ENCODE measurements at regions not wholly inside any gene's neighbourhood (a gene's known extent, or its start where the extent isn't known, plus 50 kb on each side); places are given as distances from the start of the nearest gene placed in this dataset.

DNA sequence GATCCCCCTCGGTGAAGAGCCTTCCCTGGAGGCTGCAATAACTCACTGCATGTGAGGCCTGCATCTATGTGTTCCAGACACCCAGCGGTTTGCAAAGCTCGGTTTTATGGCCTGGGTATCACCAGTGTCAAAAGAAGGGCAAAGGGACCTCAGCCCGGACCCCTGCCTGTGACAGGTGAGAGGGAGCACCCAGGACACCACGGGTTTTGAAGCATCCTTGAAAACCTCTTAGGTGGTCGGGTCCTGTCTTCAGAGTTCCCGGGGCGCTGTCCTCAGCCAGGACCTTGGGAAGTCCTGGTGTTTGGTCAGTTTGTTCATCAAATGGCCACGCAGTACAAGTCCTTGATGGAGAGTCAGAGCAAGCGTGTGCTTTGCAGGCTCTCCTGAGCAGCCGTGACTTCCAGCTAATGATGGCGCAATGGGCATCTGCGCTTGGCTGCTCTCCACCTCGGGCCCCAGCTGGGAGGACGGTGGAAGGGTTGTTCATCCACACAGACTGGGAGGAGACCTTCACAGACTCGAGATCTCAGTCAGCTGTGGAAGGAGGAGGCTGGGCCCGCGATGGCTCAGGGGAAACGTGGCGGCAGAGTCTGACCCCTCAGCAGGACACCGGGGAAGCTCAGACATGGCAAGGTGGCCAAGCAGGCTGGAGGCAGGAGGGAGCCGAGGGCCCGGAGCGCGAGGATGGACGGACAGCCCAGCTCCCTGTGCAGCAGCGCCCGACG is 113.1 kb upstream of the GPC1 start:
- H3K36me3 Mint-ChIP-seq (ENCODE audit: low read depth) = no peaks in the 10 kb centered on the region
- H3K4me3 Mint-ChIP-seq = no peak overlapping the region
- H3K9me3 Mint-ChIP-seq = no peaks in the 10 kb centered on the region
- peaks cover 7% of the 10 kb centered on the region for H3K27me3 Mint-ChIP-seq
- H3K27ac Mint-ChIP-seq = no peak overlapping the region
- no peak for ATAC-seq (replicated peaks)
- no peaks in the 10 kb centered on the region for H3K4me1 Mint-ChIP-seq

GRCh38 chr2:240322991-240323390 is 112.5 kb upstream of the GPC1 start:
- Mint-ChIP-seq H3K36me3 (ENCODE audit: low read depth) (no peaks in the 10 kb centered on the region), H3K27me3 (peaks cover 5% of the 10 kb centered on the region), H3K4me3 (no peak overlapping the region), H3K27ac (no peak overlapping the region), H3K9me3 (no peaks in the 10 kb centered on the region), H3K4me1 (no peaks in the 10 kb centered on the region)
- ATAC-seq (replicated peaks) = no peak

DNA sequence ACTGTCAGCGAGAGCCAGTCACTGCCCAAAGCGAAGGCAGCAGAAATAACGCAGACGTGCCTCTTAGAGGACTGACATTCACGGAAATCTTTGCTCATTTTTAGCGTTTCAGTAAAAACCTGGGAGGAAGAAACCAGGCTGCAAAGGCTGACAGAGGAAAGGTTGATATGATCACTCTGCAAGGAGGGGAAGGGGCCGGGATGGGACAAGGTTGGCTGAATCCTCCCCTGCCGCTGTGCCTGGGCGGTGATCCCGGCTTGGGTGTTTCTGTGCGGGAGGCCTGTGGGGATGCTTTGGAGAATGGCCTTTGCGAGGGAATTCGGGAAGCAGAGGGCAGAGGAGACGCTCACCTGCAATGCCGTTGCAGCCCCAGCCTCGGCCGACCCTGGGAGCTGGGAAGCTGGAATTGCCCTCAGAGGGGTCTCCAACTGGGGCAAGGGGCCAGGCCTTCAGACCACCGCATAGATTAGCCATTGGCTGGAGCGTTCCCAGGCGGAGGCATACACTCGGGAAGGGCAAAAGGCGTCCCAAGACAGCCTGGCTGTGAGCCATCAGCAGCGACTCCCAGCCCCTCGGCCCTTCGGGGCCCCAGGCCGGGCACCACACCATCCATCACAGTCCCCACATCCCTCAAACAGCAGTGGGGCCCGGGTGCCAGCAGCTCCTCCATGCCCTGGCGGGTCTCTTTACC is 111.7 kb upstream of the GPC1 start:
- no peak for ATAC-seq (replicated peaks)

DNA sequence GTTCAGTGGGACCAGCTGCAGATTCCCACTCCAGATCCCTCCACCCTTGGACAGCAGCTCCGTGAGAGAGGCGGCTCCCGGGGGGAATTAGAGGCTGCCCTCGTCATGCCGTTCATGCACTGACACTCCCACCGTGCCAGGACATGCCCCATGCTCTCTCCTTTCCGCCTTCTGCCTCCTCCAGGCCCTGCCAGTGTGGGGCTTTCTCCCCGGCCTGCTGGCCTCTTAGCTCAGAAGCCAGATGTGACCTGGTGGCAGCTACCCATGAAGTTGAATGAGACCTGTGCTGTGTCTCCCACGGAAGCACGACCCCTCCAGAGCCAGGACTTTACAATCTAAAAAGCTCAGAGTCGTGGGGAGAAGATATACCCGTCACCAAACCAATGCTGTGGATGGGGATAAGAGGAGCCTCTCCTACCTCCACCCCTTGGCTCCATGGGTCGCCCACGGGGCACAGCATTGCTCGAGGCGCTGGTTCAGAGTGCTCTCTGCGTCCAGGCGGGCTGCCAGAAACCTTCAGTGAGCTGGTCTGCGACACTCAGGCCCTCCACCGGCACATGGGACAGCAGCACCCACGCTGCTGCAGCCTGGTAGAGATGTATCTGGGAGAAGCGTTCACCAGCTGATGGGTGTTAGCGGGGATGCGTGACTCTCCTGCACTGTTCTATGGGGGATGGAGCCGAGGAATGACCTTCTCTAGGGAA is 111.0 kb upstream of the GPC1 start:
- Mint-ChIP-seq H3K27ac (no peak overlapping the region), H3K36me3 (ENCODE audit: low read depth) (no peaks in the 10 kb centered on the region), H3K4me1 (no peaks in the 10 kb centered on the region), H3K27me3 (peaks cover 7% of the 10 kb centered on the region), H3K9me3 (no peaks in the 10 kb centered on the region), H3K4me3 (no peak overlapping the region)
- ATAC-seq (replicated peaks) = no peak

More for the DNA sequence above, 111.7 kb upstream of the GPC1 start:
- no peak overlapping the region for H3K27ac Mint-ChIP-seq
- peaks cover 3% of the 10 kb centered on the region for H3K27me3 Mint-ChIP-seq
- H3K36me3 Mint-ChIP-seq (ENCODE audit: low read depth) = no peaks in the 10 kb centered on the region
- no peaks in the 10 kb centered on the region for H3K4me1 Mint-ChIP-seq
- H3K9me3 Mint-ChIP-seq = no peaks in the 10 kb centered on the region
- H3K4me3 Mint-ChIP-seq = no peak overlapping the region

DNA sequence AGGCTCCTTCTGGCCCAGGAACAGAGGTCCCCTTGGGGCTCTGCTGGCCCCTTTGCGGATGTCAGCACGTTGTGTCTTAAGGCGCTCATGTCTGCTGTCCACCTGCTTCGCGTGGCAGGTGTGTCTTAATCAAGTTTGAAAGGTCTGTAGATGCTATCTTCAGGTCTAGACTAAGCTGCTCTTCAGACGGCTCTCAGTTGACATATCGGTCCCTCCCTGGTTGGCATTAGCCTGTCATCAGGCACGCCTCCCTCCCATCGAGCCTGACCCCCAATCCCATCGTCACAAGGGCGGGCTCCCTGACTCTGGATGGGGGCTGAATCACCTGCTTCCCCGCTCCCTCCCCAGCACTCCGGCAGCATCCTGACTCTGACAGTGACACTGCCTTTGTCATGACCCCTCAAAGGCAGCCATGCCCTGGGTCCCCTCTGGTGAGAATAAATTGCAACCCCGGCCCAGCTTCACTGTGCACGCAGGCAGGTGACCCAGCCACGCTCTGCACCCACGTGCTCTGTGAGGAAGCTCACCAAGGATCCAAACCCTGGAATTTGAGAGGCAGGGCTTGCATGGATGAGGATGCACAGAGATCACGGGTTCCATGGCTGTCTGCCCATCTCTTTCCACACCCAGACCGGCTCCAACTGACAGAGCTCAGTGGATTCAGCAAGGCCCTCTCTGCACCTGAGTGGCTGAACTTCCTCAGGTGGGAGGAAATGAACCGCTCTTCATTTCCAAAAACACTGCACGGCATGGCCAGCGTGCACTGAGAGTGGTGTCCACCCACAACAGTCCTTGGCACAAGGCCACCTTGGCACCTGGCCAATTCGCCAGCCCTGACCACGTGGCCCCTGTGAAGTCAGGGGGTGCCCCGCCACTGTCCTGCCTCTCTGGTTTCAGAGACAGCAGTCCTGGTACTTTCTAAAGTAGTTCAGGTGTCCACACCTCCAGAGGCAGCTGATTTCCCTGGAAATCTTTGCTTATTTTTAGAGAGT is 110.2 kb upstream of the GPC1 start:
- Mint-ChIP-seq H3K36me3 (ENCODE audit: low read depth) (no peaks in the 10 kb centered on the region), H3K4me3 (no peak overlapping the region), H3K27me3 (peaks cover 7% of the 10 kb centered on the region), H3K9me3 (no peaks in the 10 kb centered on the region), H3K27ac (no peak overlapping the region), H3K4me1 (no peaks in the 10 kb centered on the region)
- no peak for ATAC-seq (replicated peaks)

- Mint-ChIP-seq H3K36me3 (ENCODE audit: low read depth) (no peaks in the 10 kb centered on the region), H3K4me1 (no peaks in the 10 kb centered on the region), H3K27ac (no peak overlapping the region), H3K9me3 (peaks cover 2% of the 10 kb centered on the region), H3K4me3 (no peak overlapping the region), H3K27me3 (peaks cover 7% of the 10 kb centered on the region)
- no peak for ATAC-seq (replicated peaks)
Measured at GRCh38 chr2:240326246-240326645, 109.2 kb upstream of the GPC1 start.

DNA sequence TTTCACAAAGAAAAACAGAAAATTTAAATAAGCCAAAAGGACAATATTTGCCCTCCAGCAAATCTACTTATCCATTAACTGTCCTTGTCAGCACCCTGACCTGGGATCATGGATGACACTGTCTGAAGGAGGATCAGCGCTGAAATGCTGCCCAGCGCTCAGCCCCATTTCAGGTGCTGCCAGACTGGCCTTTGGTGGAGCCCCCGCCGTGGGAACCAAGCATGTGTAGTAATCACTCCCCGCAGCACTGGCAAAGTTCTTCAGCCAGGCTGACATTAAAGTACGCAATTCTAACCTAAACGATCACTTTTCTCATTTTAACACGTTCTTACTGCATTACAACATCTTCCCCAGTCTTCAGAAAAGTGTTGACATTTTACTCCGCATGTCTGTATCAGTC is 108.6 kb upstream of the GPC1 start:
- Mint-ChIP-seq H3K36me3 (ENCODE audit: low read depth) (no peaks in the 10 kb centered on the region), H3K27ac (no peak overlapping the region), H3K9me3 (peaks cover 4% of the 10 kb centered on the region), H3K4me1 (no peaks in the 10 kb centered on the region), H3K4me3 (no peak overlapping the region), H3K27me3 (peaks cover 7% of the 10 kb centered on the region)
- ATAC-seq (replicated peaks) = no peak

- Mint-ChIP-seq H3K36me3 (ENCODE audit: low read depth) (no peaks in the 10 kb centered on the region), H3K27ac (no peak overlapping the region)
- ATAC-seq (replicated peaks) = no peak
Measured at GRCh38 chr2:240327566-240327965, 107.9 kb upstream of the GPC1 start.

DNA sequence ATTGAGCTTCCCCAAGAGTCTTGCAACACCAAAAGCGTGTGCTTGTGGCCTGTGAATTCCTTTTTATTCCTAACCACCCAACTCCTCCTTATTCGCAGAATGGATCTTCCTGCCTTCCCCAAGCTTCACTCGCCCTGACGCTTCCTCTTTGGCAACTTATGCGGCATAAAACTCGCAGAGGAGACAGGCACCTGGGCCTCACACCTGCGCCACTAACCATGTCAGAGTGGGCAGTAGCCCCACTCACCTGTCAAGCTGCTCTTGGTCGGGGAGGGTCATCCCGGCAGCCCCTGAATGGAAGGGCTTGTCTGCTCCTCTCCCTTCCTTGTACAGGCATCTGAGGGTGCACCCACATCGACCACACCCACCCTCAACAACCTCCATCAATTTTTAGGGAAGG is 106.9 kb upstream of the GPC1 start:
- no peak for ATAC-seq (replicated peaks)
- H3K27me3 Mint-ChIP-seq = peaks cover 10% of the 10 kb centered on the region
- H3K36me3 Mint-ChIP-seq (ENCODE audit: low read depth) = no peaks in the 10 kb centered on the region
- no peaks in the 10 kb centered on the region for H3K4me1 Mint-ChIP-seq
- no peak overlapping the region for H3K4me3 Mint-ChIP-seq
- peaks cover 11% of the 10 kb centered on the region for H3K9me3 Mint-ChIP-seq
- no peak overlapping the region for H3K27ac Mint-ChIP-seq

More at GRCh38 chr2:240327566-240327965, 107.9 kb upstream of the GPC1 start:
- no peaks in the 10 kb centered on the region for H3K4me1 Mint-ChIP-seq
- H3K4me3 Mint-ChIP-seq = no peak overlapping the region
- peaks cover 11% of the 10 kb centered on the region for H3K9me3 Mint-ChIP-seq
- peaks cover 10% of the 10 kb centered on the region for H3K27me3 Mint-ChIP-seq

GRCh38 chr2:240329116-240329665 is 106.3 kb upstream of the GPC1 start:
- Mint-ChIP-seq H3K4me1 (no peaks in the 10 kb centered on the region), H3K27me3 (peaks cover 10% of the 10 kb centered on the region), H3K27ac (no peak overlapping the region), H3K9me3 (peaks cover 11% of the 10 kb centered on the region), H3K4me3 (no peak overlapping the region), H3K36me3 (ENCODE audit: low read depth) (no peaks in the 10 kb centered on the region)
- ATAC-seq (replicated peaks) = no peak

DNA sequence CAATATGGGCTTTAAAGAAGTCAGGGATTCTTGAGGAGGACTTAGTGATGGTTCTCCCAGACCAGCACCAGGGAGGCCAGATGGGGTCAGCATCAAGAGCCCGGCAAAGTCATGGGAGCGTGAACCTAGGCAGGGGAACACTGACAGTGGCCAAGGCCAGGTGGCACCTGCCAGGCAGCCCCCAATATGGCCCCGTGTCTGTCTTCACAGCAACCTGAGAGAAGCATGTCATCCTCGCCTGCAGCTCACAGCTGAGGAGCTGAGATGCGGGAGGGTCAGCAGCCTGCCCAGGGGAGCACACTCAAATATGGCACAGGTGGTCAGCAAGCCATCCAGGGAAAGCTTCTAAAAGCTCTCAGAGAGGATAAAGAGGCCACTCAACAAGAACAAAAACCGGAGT is 105.7 kb upstream of the GPC1 start:
- ATAC-seq (replicated peaks) = no peak
- Mint-ChIP-seq H3K27ac (no peak overlapping the region), H3K4me3 (no peak overlapping the region), H3K36me3 (ENCODE audit: low read depth) (no peaks in the 10 kb centered on the region), H3K9me3 (peaks cover 11% of the 10 kb centered on the region), H3K27me3 (peaks cover 15% of the 10 kb centered on the region), H3K4me1 (no peaks in the 10 kb centered on the region)

DNA sequence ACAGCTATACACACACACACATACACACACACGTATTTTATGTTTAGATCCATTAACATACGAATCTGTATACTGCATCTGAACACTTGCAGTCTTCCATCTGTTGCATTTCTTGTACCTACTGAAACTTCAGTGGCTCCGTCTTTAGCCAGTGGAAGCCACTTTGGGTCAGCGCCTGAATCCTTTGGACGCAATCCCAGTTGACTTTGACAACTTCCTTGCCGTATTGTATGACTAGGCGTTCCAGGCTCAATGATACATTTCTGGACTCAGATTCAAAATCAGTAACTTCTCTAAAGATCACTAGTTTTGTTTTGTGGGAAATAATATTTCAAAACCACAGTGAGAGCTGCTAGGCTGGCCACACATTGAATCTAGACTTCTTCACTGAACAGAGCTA is 101.5 kb upstream of the GPC1 start:
- H3K4me1 Mint-ChIP-seq = no peaks in the 10 kb centered on the region
- H3K27me3 Mint-ChIP-seq = peaks cover 25% of the 10 kb centered on the region
- ATAC-seq (replicated peaks) = no peak
- no peak overlapping the region for H3K4me3 Mint-ChIP-seq
- H3K36me3 Mint-ChIP-seq (ENCODE audit: low read depth) = no peaks in the 10 kb centered on the region
- peaks cover 11% of the 10 kb centered on the region for H3K9me3 Mint-ChIP-seq
- H3K27ac Mint-ChIP-seq = no peak overlapping the region

- no peak overlapping the region for H3K4me3 Mint-ChIP-seq
- peaks cover 11% of the 10 kb centered on the region for H3K9me3 Mint-ChIP-seq
- ATAC-seq (replicated peaks) = peak; percentile 52
- peaks cover 23% of the 10 kb centered on the region for H3K27me3 Mint-ChIP-seq
- no peaks in the 10 kb centered on the region for H3K4me1 Mint-ChIP-seq
- H3K27ac Mint-ChIP-seq = no peak overlapping the region
- no peaks in the 10 kb centered on the region for H3K36me3 Mint-ChIP-seq (ENCODE audit: low read depth)
Measured at GRCh38 chr2:240335061-240335460, 100.4 kb upstream of the GPC1 start.
